HG02610 (cell line): ENCODE measurements at regions not wholly inside any gene's neighbourhood (a gene's known extent, or its start where the extent isn't known, plus 50 kb on each side); places are given as distances from the start of the nearest gene placed in this dataset.
A peak's percentile ranks its signal among the peaks of the same experiment; 100 is the strongest.
"Not testable (repeated sequence)": the region's sequence is repeated elsewhere in the genome, so short reads cannot be mapped to it uniquely, and the experiment has no call there.

Experiments used
- ATAC-seq: cut with Tn5 transposase; IDR thresholded peaks from one replicate; pipeline ENCODE4 v1.9.1; 2021; ENCODE audit warnings: mild to moderate bottlenecking, moderate library complexity; ENCODE audit not compliant: unreplicated experiment

- no peak for ATAC-seq
Observed at GRCh38 chr1:220420726-220421125, 107.2 kb upstream of the MARK1 start.

DNA sequence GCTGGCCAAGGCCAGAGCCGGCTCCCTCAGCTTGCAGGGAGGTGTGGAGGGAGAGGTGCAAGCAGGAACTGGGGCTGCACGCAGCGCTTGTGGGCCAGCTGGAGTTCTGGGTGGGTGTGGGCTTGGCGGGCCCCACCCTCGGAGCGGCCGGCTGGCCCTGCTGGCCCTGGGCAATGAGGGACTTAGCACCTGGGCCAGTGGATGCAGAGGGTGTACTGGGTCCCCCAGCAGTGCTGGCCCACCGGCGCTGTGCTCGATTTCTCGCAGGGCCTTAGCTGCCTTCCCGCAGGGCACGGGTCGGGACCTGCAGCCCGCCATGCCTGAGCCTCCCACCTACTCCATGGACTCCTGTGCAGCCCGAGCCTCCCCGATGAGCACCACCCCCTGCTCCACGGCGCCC lies 115.6 kb upstream of the MARK1 start:
- not testable (repeated sequence) for ATAC-seq

DNA sequence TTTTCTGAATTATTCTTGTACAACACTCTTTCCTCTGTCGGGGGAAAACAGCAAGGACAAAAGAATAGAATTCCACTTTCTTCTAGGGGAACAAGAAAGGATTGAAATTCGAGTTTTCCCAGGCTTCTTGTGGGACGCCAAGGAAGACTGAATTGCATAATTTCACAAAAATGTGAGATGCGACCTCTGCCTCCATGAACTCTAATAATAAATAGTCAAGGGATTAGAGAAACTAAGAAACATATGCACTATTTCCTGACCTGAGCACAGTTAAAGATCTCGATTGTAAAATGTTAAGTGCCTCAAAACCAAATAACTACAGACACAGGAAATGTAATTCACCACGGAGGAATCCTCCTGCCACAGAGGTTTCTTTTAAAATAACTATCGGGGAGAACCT lies 117.3 kb upstream of the MARK1 start:
- no peak for ATAC-seq

GRCh38 chr1:220409771-220410595 lies 118.0 kb upstream of the MARK1 start:
- no peak for ATAC-seq

DNA sequence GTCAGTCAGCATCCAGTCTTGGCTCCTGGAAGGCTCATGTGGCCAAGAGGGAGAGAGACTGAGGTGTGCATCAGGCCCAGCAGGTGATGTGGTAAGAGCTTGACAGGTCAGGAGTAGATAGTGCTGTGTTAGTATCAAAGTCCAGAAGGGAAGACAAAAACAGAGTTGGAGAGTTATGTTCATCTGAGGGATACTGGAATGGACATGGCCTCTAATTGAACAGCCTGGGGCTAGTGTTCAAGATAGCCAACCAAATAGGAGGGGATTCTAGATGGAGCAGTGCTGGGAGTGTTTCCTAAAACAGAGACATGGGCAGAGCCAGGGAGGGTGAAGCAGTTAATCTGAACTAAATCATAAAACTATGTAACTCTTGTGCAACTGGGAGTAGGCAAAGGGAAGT lies 120.7 kb upstream of the MARK1 start:
- no peak for ATAC-seq

GRCh38 chr1:220398238-220398637 lies 126.0 kb upstream of the RAB3GAP2 start:
- no peak for ATAC-seq

- ATAC-seq, result no peak
Observed at GRCh38 chr1:220391491-220391890, 119.2 kb upstream of the RAB3GAP2 start.

- no peak for ATAC-seq
Observed at GRCh38 chr1:220389634-220390033, 117.4 kb upstream of the RAB3GAP2 start.

- no peak for ATAC-seq
Observed at GRCh38 chr1:220386494-220387195, 114.4 kb upstream of the RAB3GAP2 start.

- ATAC-seq, result no peak
Observed at GRCh38 chr1:220385158-220385557, 112.9 kb upstream of the RAB3GAP2 start.

- ATAC-seq, result no peak
Observed at GRCh38 chr1:220382994-220383393, 110.7 kb upstream of the RAB3GAP2 start.

DNA sequence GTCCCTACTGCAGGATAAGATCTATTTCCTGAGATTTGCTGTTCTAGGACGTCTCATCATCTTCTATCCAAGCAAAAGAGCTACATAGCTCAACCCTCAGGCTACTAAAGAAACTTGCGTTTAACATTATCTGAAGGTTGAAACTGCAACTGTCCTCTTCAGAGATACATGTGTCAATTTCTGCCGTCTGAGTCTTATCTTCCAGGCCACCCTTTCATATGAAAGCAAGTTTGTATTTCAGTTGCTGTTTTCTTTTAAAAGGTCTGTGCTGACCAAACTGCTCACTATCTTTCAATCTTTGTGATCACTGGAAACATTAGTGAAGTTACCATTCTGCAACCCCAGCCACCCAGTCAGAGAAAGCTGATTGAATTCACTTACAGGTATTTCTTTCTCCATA lies 108.6 kb upstream of the RAB3GAP2 start:
- no peak for ATAC-seq

GRCh38 chr1:220378571-220379302 lies 106.5 kb upstream of the RAB3GAP2 start:
- ATAC-seq, result no peak

DNA sequence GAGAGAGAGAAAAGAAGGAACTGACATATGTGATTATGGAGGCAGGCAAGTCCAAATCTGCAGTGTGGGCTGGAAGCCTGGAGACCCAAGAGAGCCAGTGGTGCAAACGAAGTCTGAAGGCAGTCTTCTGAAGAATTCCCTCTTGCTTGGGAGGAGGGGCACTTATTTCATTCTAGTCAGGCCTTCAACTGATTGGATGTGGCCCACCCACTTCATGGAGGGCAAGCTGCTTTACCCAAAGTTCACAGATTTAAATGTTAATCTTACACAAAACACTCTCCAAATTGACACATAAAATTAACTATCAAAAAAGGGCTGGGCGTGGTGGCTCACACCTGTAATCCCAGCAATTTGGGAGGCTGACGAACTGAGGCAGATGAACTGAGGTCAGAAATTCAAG lies 103.5 kb upstream of the RAB3GAP2 start:
- ATAC-seq, result no peak

- no peak for ATAC-seq
Observed at GRCh38 chr1:220374449-220374848, 102.2 kb upstream of the RAB3GAP2 start.

DNA sequence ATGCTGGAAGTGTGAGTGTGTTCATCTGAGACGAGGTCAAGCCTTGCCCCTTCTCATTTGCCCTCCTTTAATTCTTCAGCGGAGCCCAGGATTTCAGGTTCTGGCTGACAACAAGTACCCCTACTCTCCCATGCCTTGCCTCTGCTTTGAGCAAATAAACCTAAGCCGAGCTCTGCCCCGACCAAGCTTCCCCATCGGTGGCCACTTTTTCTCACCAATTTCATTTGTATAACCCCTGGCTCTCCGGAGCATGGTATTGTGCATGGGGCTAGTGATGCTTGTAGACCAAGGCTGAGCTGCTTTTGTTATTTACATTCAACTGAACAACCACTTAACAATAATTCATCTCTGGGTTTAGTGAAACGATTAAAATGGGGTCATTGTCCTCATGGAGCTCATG lies 100.2 kb upstream of the RAB3GAP2 start:
- no peak for ATAC-seq

DNA sequence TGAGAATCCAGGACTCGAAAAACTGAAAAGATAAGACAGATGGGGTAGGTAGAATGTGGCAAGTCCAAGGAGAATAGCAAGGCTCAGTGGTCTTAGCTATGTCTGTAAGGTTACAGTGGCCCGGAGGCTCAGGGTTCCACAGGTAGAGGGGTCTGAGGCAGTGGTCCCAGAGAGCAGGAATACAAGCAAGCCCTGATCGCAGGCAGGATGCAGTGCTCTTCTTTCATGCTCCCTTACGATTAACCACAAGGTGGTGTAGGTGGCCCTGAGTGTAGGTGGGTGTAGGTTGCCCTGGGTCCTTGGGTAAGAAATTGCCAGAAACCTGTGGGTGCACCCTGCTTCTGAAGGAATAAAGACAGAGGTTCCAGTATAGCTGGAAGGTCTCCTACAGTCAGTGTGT lies 99.1 kb upstream of the RAB3GAP2 start:
- no peak for ATAC-seq

DNA sequence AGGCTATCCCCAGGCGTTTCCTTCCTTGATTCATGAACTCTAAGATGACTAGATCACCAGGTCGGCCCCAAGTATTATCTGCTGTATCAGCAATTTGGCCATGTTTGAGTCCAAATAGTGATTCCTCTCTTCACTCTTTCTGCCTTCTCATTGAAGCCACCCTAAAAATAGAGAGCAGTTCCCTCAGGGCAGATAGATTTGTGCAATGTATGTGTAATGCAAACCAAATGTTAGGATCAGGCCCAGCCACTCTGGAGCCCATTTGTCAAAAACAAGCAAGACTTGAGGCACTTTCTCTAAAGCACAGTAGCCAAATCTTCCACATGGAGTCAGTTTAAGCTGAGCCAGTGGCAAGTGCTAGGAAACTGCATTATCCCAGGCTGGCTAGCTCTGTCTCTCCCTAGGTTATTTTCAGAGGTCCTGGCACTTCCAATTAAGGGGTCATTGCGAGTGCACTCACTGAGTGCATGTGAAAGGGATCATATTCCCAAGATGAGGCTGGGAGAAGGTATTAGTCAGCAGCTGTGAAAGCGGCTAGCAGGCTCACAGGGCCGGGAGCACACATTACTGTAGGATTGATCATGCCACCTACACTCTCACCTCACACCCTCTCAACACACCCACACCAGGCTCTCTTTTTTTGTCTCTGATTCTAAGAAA lies 97.9 kb upstream of the RAB3GAP2 start:
- ATAC-seq, result no peak

GRCh38 chr1:220369511-220369910 lies 97.3 kb upstream of the RAB3GAP2 start:
- ATAC-seq, result no peak

- peak; percentile 79 for ATAC-seq
Observed at GRCh38 chr1:220368352-220369265, 96.4 kb upstream of the RAB3GAP2 start.
